Stimulated activated effector memory CD8-positive, alpha-beta T cell treated with anti-CD3 and anti-CD28 coated beads, Interleukin-12 subunit alpha, Interleukin-12 subunit beta, amount 100 ng/mL, for 72 hours (primary cell): ENCODE measurements at regions not wholly inside any gene's neighbourhood (a gene's known extent, or its start where the extent isn't known, plus 50 kb on each side); places are given as distances from the start of the nearest gene placed in this dataset.

ENCODE experiments used
- ATAC-seq: fragments of 150-1000 bp; cut with Tn5 transposase; 2 replicates; pipeline ENCODE4 v1.10.0; 2021
- DNase-seq, 2 donors: peaks; one replicate each; pipeline ENCODE4 v3.0.0; 2021 to 2022; ENCODE audit warnings: low spot score in 2 of 2
- H3K27ac Mint-ChIP-seq: one replicate; pipeline ENCODE4 v1.8.0; 2022; ENCODE audit warnings: mild to moderate bottlenecking, mixed read lengths
- H3K36me3 Mint-ChIP-seq: one replicate; pipeline ENCODE4 v1.8.0; 2022; ENCODE audit warnings: mild to moderate bottlenecking, mixed read lengths
- H3K4me1 Mint-ChIP-seq: one replicate; pipeline ENCODE4 v1.8.0; 2022; ENCODE audit warnings: mixed read lengths
- H3K4me3 Mint-ChIP-seq: one replicate; pipeline ENCODE4 v1.8.0; 2022; ENCODE audit warnings: mild to moderate bottlenecking, mixed read lengths
- H3K9me3 Mint-ChIP-seq: one replicate; pipeline ENCODE4 v1.8.0; 2022; ENCODE audit warnings: mixed read lengths

DNA sequence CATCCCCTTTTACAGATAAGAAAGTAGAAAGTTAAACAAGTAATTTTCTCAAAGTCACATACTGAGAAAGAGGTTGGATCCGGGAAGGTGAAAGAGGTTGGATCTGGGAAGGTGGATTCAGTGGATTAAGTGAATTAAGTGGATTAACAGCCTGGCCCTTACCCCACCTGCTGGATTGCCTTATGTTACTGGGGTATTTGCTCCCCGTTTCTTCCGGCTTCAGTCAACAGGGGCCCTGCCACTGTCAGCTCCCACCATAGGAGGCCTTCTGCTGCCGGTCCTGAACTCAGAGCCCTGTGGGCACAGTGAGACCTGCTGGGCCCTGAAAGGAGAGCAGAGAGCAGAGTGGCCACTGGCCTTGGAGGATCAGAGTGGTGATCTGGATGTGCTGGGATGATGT lies 113.2 kb downstream of the VAPA start:
- Mint-ChIP-seq H3K4me3 (no peak overlapping the region), H3K27ac (no peak overlapping the region), H3K4me1 (no peaks in the 10 kb centered on the region), H3K36me3 (no peaks in the 10 kb centered on the region), H3K9me3 (no peaks in the 10 kb centered on the region)
- no peak for ATAC-seq
- DNase-seq = no peak

DNA sequence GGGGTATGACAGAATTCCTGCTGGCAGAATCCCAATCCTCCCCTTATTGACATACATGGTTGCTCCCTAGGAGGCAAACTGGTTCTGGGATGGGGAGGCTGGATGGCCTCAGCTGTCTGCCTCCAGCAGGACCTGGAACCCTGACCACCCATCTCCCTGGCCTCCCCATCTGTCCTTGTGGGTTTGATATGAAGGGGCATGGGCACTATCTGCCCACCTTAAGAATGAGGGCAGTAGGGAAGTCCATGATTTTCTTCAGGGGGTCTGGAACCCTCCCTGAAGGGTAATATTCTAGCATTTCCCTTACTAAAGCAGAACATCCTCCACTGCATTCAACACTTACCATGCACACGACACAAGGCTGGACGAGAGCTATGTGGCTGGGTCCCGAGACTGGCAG lies 113.6 kb downstream of the VAPA start:
- ATAC-seq (no peak), DNase-seq (no peak)
- Mint-ChIP-seq H3K4me1 (no peaks in the 10 kb centered on the region), H3K36me3 (no peaks in the 10 kb centered on the region), H3K4me3 (no peak overlapping the region), H3K27ac (no peak overlapping the region), H3K9me3 (no peaks in the 10 kb centered on the region)

DNA sequence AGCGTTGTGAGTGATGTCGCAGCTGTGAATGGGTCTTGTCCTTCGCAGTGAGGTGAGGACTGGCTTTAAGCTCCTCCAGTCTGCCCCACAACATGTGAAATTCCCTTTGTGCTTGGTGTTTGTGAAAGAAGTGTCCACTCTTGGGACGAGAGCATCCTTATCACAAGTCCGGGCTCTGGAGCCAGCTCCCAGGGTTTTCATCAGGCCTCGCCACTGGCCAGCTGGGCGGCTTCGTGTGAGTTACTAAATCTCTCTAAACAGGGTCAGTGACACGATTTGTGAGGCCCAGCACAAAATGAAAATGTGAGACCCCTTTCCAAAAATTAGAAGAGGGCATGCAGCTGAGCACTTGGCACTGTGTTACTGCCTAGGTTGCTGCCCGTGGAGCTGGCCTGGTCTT lies 115.9 kb downstream of the VAPA start:
- Mint-ChIP-seq H3K36me3 (no peaks in the 10 kb centered on the region), H3K4me1 (no peaks in the 10 kb centered on the region), H3K27ac (no peak overlapping the region), H3K4me3 (no peak overlapping the region), H3K9me3 (no peaks in the 10 kb centered on the region)
- ATAC-seq = no peak
- DNase-seq = no peak

DNA sequence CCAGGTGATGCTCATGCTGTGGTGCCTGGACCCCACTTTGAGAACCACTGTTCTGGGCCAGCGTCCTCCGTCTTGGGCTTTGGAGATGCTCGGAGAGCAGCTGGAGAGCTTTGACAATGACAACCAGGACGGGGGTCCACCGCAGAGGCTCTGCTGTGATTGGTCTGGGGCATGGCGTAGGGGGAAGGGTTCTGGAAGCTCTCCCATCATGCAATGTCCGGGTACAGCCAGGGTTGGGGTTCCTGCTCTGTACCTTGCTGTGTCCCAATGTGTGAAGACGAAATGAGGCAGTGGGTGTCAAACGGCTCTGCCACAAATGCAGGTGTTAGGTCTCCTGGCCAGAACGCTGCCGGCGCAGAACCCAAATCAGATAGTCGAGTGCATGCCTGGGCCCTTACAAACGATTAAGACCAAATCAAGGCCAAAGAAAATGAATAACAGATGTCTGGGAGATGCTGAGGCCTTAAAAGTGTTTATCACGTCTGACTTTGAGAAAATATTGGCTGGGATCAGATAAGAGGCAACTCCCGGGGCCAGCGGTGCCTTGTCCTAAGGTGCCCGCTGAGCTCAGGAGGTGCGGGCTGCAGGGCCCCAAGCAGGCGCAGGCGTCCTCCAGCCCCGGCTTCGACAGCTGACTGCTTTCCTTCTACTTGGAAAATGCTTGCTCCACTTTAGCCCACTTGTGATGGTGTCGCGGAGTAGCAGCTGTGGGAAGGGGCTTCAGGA lies 117.2 kb downstream of the VAPA start:
- H3K27ac Mint-ChIP-seq = no peak overlapping the region
- no peaks in the 10 kb centered on the region for H3K36me3 Mint-ChIP-seq
- H3K4me3 Mint-ChIP-seq = no peak overlapping the region
- ATAC-seq = no peak
- no peak for DNase-seq
- no peaks in the 10 kb centered on the region for H3K4me1 Mint-ChIP-seq
- no peaks in the 10 kb centered on the region for H3K9me3 Mint-ChIP-seq

GRCh38 chr18:10032331-10033015 lies 118.7 kb downstream of the VAPA start:
- H3K4me3 Mint-ChIP-seq = no peak overlapping the region
- ATAC-seq (peak; percentile 45), DNase-seq (no peak)
- no peaks in the 10 kb centered on the region for H3K4me1 Mint-ChIP-seq
- H3K27ac Mint-ChIP-seq = no peak overlapping the region
- H3K9me3 Mint-ChIP-seq = no peaks in the 10 kb centered on the region
- H3K36me3 Mint-ChIP-seq = no peaks in the 10 kb centered on the region

- H3K36me3 Mint-ChIP-seq = no peaks in the 10 kb centered on the region
- H3K4me1 Mint-ChIP-seq = no peaks in the 10 kb centered on the region
- DNase-seq (no peak), ATAC-seq (no peak)
- H3K9me3 Mint-ChIP-seq = no peaks in the 10 kb centered on the region
- no peak overlapping the region for H3K4me3 Mint-ChIP-seq
- no peak overlapping the region for H3K27ac Mint-ChIP-seq
These were observed 119.2 kb downstream of the VAPA start for GRCh38 chr18:10033016-10033399.

- H3K9me3 Mint-ChIP-seq = no peaks in the 10 kb centered on the region
These were observed 121.6 kb downstream of the VAPA start for GRCh38 chr18:10035281-10035991.

GRCh38 chr18:10036479-10036878 lies 122.7 kb downstream of the VAPA start:
- H3K4me3 Mint-ChIP-seq = no peak overlapping the region
- no peak overlapping the region for H3K27ac Mint-ChIP-seq
- no peaks in the 10 kb centered on the region for H3K36me3 Mint-ChIP-seq
- ATAC-seq = no peak
- no peaks in the 10 kb centered on the region for H3K4me1 Mint-ChIP-seq
- H3K9me3 Mint-ChIP-seq = peaks cover under 1% of the 10 kb centered on the region
- no peak for DNase-seq

More at GRCh38 chr18:10035281-10035991, 121.6 kb downstream of the VAPA start:
- Mint-ChIP-seq H3K27ac (no peak overlapping the region), H3K36me3 (no peaks in the 10 kb centered on the region), H3K4me3 (no peak overlapping the region), H3K4me1 (no peaks in the 10 kb centered on the region)
- DNase-seq = no peak
- no peak for ATAC-seq

- Mint-ChIP-seq H3K9me3 (peaks cover 6% of the 10 kb centered on the region), H3K4me1 (no peaks in the 10 kb centered on the region), H3K36me3 (no peaks in the 10 kb centered on the region), H3K27ac (no peak overlapping the region), H3K4me3 (no peak overlapping the region)
- DNase-seq (no peak), ATAC-seq (no peak)
These were observed 123.4 kb downstream of the VAPA start for GRCh38 chr18:10037181-10037580.

GRCh38 chr18:10038268-10038667 lies 124.5 kb downstream of the VAPA start:
- Mint-ChIP-seq H3K27ac (no peak overlapping the region), H3K4me1 (no peaks in the 10 kb centered on the region), H3K9me3 (peaks cover 10% of the 10 kb centered on the region), H3K36me3 (no peaks in the 10 kb centered on the region), H3K4me3 (no peak overlapping the region)
- DNase-seq = no peak
- no peak for ATAC-seq

GRCh38 chr18:10040287-10041011 lies 126.6 kb downstream of the VAPA start:
- DNase-seq (no peak), ATAC-seq (no peak)
- Mint-ChIP-seq H3K9me3 (peaks cover 10% of the 10 kb centered on the region), H3K4me1 (no peaks in the 10 kb centered on the region), H3K4me3 (no peak overlapping the region), H3K36me3 (no peaks in the 10 kb centered on the region), H3K27ac (no peak overlapping the region)

DNA sequence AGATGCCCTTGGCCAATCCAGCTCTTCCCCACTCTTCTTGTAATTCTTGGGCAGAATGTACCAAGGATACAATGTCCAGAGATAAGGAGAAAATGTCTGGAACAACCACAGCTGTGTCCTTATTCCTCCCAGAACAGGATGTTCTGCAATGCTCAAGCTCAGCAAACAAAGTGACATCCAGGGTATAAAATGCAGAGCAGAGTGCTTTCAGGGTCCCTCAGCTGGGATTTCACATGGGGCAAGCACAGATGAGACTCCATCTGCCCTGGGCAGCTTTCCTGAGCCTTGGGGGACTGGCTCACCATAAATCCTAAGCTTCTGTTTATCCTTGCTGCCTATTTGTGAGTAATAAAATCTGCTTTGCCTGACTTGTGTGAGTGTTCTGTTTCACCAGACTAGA lies 127.4 kb downstream of the VAPA start:
- ATAC-seq = no peak

DNA sequence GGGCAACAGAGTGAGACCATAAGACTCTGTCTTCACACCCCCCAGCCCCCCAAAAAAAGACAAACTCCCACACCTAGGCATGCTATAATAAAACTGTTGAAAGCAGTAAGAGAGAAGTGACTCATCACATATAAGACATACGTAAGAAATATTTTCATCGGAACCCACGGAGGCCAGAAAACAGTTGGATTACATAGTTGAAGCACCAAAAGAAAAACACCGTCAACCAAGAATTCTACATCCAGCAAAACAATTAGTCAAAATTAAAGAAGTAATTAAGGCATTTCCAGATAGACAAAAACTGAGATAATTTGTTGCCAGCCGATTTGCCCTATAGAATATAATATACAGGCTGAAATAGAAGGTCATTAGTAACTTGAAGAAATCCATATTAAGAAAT lies 128.7 kb downstream of the VAPA start:
- H3K4me3 Mint-ChIP-seq = no peak overlapping the region
- DNase-seq (no peak), ATAC-seq (no peak)
- H3K4me1 Mint-ChIP-seq = no peaks in the 10 kb centered on the region
- H3K36me3 Mint-ChIP-seq = no peaks in the 10 kb centered on the region
- H3K27ac Mint-ChIP-seq = no peak overlapping the region
- peaks cover 10% of the 10 kb centered on the region for H3K9me3 Mint-ChIP-seq

More for the DNA sequence above, 127.4 kb downstream of the VAPA start:
- H3K4me3 Mint-ChIP-seq = no peak overlapping the region
- peaks cover 10% of the 10 kb centered on the region for H3K9me3 Mint-ChIP-seq
- no peak overlapping the region for H3K27ac Mint-ChIP-seq
- no peaks in the 10 kb centered on the region for H3K36me3 Mint-ChIP-seq
- H3K4me1 Mint-ChIP-seq = no peaks in the 10 kb centered on the region
- DNase-seq = no peak

DNA sequence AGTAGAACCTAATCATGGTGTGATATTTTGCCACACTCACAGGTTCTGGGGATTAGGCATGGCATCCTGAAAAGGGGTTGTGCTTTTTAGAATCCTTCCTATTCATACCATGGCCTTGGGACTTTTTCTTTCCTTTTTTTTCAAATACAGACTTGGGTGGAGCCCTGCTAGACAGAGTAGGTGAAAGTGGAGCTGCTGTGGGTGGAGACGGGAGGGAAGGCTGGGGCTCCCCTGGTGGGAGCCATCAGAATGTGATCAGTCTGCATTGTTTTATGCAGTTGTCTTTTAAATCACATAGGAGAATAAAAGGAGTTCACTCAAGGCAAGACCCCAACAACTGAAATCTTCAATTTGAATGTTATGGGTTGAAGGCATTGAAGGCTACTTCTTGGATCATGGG lies 130.2 kb downstream of the VAPA start:
- ATAC-seq (no peak), DNase-seq (no peak)
- H3K4me1 Mint-ChIP-seq = no peaks in the 10 kb centered on the region
- no peak overlapping the region for H3K4me3 Mint-ChIP-seq
- no peaks in the 10 kb centered on the region for H3K36me3 Mint-ChIP-seq
- H3K9me3 Mint-ChIP-seq = peaks cover 10% of the 10 kb centered on the region
- H3K27ac Mint-ChIP-seq = no peak overlapping the region

DNA sequence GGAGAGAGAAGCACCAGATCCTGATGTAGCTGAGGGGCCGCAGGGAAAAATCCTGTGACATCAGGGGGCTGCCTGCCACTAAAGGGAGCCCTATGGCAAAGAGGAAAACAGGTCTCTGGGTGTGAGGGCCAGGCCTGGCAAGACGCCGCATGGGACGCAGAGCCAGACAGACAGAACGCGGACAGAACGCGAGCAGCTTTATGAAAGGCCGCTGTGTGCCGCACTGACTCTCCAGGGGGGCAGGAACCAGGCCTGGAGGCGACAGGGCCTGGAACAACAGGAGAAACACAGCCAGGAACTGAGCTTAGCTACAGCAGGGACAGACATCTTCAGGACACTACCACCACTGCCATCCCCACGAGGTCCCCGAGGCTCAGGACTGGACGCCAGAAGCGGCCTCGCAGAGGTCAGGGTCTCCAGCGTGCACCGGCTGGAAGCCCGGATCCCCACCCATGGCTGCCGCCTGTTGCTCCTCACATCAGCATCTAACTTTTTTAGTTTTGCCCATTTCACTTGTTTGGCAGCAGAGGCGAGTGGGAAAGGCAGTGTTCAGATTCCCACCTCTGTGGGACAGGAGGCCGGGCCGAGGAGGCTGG lies 131.6 kb downstream of the VAPA start:
- no peaks in the 10 kb centered on the region for H3K36me3 Mint-ChIP-seq
- ATAC-seq (peak; percentile 32), DNase-seq (no peak)
- no peak overlapping the region for H3K4me3 Mint-ChIP-seq
- H3K4me1 Mint-ChIP-seq = no peaks in the 10 kb centered on the region
- no peak overlapping the region for H3K27ac Mint-ChIP-seq
- H3K9me3 Mint-ChIP-seq = peaks cover 10% of the 10 kb centered on the region
